Central memory CD4-positive, alpha-beta T cell (primary cell): ENCODE measurements at regions not wholly inside any gene's neighbourhood (a gene's known extent, or its start where the extent isn't known, plus 50 kb on each side); places are given as distances from the start of the nearest gene placed in this dataset.

Experiments
- DNase-seq: peaks from one replicate; pipeline ENCODE4 v3.0.0; 2022

- DNase-seq = no peak
Measured at GRCh38 chr5:158287643-158288271, 428.8 kb upstream of the CLINT1 start.

GRCh38 chr5:158286827-158287226 is 427.9 kb upstream of the CLINT1 start:
- no peak for DNase-seq

GRCh38 chr5:158285698-158286097 is 426.8 kb upstream of the CLINT1 start:
- DNase-seq = no peak

- DNase-seq = no peak
Measured at GRCh38 chr5:158284242-158284641, 425.3 kb upstream of the CLINT1 start.

GRCh38 chr5:158283397-158283796 is 424.5 kb upstream of the CLINT1 start:
- DNase-seq = no peak

GRCh38 chr5:158278216-158278925 is 419.4 kb upstream of the CLINT1 start:
- DNase-seq = no peak

- no peak for DNase-seq
Measured at GRCh38 chr5:158277276-158277675, 418.3 kb upstream of the CLINT1 start.

GRCh38 chr5:158276692-158277091 is 417.7 kb upstream of the CLINT1 start:
- DNase-seq = no peak

- no peak for DNase-seq
Measured at GRCh38 chr5:158275511-158275910, 416.6 kb upstream of the CLINT1 start.

GRCh38 chr5:158273035-158273434 is 414.1 kb upstream of the CLINT1 start:
- DNase-seq = no peak

GRCh38 chr5:158272409-158272808 is 413.5 kb upstream of the CLINT1 start:
- no peak for DNase-seq

GRCh38 chr5:158270996-158271554 is 412.1 kb upstream of the CLINT1 start:
- no peak for DNase-seq

GRCh38 chr5:158268286-158268685 is 409.3 kb upstream of the CLINT1 start:
- DNase-seq = no peak

GRCh38 chr5:158267228-158267627 is 408.3 kb upstream of the CLINT1 start:
- no peak for DNase-seq

- no peak for DNase-seq
Measured at GRCh38 chr5:158265931-158266700, 407.2 kb upstream of the CLINT1 start.

GRCh38 chr5:158265346-158265745 is 406.4 kb upstream of the CLINT1 start:
- DNase-seq = no peak

- no peak for DNase-seq
Measured at GRCh38 chr5:158264264-158264663, 405.3 kb upstream of the CLINT1 start.

GRCh38 chr5:158261674-158262367 is 402.9 kb upstream of the CLINT1 start:
- no peak for DNase-seq

- no peak for DNase-seq
Measured at GRCh38 chr5:158256096-158256495, 397.2 kb upstream of the CLINT1 start.

- DNase-seq = no peak
Measured at GRCh38 chr5:158255609-158256008, 396.7 kb upstream of the CLINT1 start.

- DNase-seq = no peak
Measured at GRCh38 chr5:158246661-158247060, 387.7 kb upstream of the CLINT1 start.

GRCh38 chr5:158245513-158245912 is 386.6 kb upstream of the CLINT1 start:
- no peak for DNase-seq

GRCh38 chr5:158244882-158245281 is 385.9 kb upstream of the CLINT1 start:
- DNase-seq = no peak
